Testis (tissue), 2 donors: ENCODE measurements at regions not wholly inside any gene's neighbourhood (a gene's known extent, or its start where the extent isn't known, plus 50 kb on each side); places are given as distances from the start of the nearest gene placed in this dataset.

ENCODE experiments used
- CTCF ChIP-seq, 3 experiments: fragments of 450-650 bp in 2 of 3; fragments of 200-600 bp in 1 of 3; sonication (generic) in 1 of 3; IDR thresholded peaks; one replicate each; pipeline ENCODE4 v1.5.1; 2016 to 2019; ENCODE audit warnings: antibody characterized with exemption in 3 of 3, mild to moderate bottlenecking in 2 of 3, moderate library complexity in 1 of 3
- POLR2A ChIP-seq: fragments of 450-650 bp; IDR thresholded peaks from one replicate; pipeline ENCODE4 v1.6.1; 2017; ENCODE audit warnings: antibody characterized with exemption, mild to moderate bottlenecking, moderate library complexity

GRCh38 chr1:213719462-213719861 lies 268.3 kb upstream of the PROX1 start:
- TF ChIP-seq CTCF (IDR thresholded peaks at IDR 0.05): no peak
- no peak for TF ChIP-seq POLR2A
